ENCODE measurements at regions not wholly inside any gene's neighbourhood (a gene's known extent, or its start where the extent isn't known, plus 50 kb on each side); places are given as distances from the start of the nearest gene placed in this dataset.

DNA sequence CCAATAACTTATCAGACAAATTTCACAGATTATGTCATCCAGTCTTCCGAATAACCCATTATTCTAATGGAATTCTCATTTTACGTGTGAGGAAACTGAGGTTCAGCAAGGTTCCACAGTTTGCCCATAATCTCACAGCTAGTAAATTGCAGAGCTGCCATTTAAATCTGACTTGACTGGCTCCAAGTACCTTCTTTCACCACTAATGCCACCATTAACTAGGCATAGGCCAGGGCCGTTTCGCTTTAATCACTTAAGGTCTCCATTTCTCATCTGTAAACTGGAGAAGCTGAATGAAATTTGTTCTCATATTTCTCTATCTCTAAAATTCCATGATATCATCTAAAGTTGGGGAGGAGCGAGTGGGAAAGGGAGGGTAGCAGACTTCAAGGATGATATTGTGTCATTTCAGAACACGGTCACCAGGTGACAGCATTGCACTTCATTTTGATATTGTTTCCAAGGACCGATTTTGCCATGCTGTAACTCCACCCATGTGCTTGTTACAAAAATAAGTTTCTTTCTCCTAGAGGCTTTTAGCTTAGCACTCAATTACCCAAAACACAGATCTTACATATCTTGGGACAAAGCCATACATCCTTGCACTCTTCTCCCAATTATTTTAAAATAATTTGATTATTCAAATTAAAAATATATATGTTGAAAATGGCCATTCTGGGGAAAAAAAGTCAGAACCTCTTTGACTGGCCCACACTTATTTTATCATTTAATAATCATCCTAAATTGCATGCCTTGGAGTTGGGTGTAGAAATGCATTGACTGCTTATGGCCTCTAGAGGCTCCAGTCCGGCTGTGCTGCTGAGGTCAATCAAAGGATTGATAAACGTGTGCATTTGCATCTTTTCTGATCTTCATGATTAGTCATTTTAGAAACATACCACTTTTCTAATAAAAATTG, 123.8 kb downstream of the AKAIN1 start (continued):
- TF ChIP-seq, protein P1, sequence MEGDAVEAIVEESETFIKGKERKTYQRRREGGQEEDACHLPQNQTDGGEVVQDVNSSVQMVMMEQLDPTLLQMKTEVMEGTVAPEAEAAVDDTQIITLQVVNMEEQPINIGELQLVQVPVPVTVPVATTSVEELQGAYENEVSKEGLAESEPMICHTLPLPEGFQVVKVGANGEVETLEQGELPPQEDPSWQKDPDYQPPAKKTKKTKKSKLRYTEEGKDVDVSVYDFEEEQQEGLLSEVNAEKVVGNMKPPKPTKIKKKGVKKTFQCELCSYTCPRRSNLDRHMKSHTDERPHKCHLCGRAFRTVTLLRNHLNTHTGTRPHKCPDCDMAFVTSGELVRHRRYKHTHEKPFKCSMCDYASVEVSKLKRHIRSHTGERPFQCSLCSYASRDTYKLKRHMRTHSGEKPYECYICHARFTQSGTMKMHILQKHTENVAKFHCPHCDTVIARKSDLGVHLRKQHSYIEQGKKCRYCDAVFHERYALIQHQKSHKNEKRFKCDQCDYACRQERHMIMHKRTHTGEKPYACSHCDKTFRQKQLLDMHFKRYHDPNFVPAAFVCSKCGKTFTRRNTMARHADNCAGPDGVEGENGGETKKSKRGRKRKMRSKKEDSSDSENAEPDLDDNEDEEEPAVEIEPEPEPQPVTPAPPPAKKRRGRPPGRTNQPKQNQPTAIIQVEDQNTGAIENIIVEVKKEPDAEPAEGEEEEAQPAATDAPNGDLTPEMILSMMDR (IDR thresholded peaks at IDR 0.05 in 2 of 3, conservative IDR thresholded peaks at IDR 0.05 in 1 of 3; ENCODE audit: insufficient read depth in 2 of 3, low read depth in 1 of 3, low read length in 3 of 3) = peak; percentile 37 to 71 (median 57); a peak in 5 of 6 replicates
- TF ChIP-seq EP300 (IDR thresholded peaks at IDR 0.05; ENCODE audit: low read length) (no peak), SMARCB1 (IDR thresholded peaks at IDR 0.05; ENCODE audit: insufficient read length, low read depth) (no peak), ZC3H8 (IDR thresholded peaks at IDR 0.05) (no peak), BACH1 (tag; IDR thresholded peaks at IDR 0.05) (no peak), RB1 (IDR thresholded peaks at IDR 0.05; ENCODE audit: low read depth) (0 out of 2 replicates have a peak, but pooled peaks have one; percentile 15), RAD21 (CRISPR knock-in tag; conservative IDR thresholded peaks at IDR 0.05 in 1 of 2, IDR thresholded peaks at IDR 0.05 in 1 of 2) (peak; percentile 89 to 94), SMAD3 (CRISPR knock-in tag; conservative IDR thresholded peaks at IDR 0.05) (0 out of 2 replicates have a peak, but pooled peaks have one; percentile 9), TAF9B (IDR thresholded peaks at IDR 0.05; ENCODE audit: partially characterized antibody) (no peak), TFAM (CRISPR knock-in tag; conservative IDR thresholded peaks at IDR 0.05) (no peak), SAP30 (IDR thresholded peaks at IDR 0.05; ENCODE audit: borderline replicate concordance, insufficient read depth, low read depth, low read length, poor library complexity, severe bottlenecking) (no peak), HDAC2 (IDR thresholded peaks at IDR 0.05) (no peak), TRIM24 (IDR thresholded peaks at IDR 0.05) (no peak), MXI1 (IDR thresholded peaks at IDR 0.05; ENCODE audit: low read depth, low read length) (no peak), ZNF785 (CRISPR knock-in tag; IDR thresholded peaks at IDR 0.05) (no peak), ZNF41 (CRISPR knock-in tag; conservative IDR thresholded peaks at IDR 0.05) (no peak), NR4A1 (CRISPR knock-in tag; IDR thresholded peaks at IDR 0.05) (no peak), NR4A1 (tag; IDR thresholded peaks at IDR 0.05) (no peak)
- TF ChIP-seq, protein P2, sequence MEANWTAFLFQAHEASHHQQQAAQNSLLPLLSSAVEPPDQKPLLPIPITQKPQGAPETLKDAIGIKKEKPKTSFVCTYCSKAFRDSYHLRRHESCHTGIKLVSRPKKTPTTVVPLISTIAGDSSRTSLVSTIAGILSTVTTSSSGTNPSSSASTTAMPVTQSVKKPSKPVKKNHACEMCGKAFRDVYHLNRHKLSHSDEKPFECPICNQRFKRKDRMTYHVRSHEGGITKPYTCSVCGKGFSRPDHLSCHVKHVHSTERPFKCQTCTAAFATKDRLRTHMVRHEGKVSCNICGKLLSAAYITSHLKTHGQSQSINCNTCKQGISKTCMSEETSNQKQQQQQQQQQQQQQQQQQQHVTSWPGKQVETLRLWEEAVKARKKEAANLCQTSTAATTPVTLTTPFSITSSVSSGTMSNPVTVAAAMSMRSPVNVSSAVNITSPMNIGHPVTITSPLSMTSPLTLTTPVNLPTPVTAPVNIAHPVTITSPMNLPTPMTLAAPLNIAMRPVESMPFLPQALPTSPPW (CRISPR knock-in tag; IDR thresholded peaks at IDR 0.05) = no peak
- TF ChIP-seq, protein P3, sequence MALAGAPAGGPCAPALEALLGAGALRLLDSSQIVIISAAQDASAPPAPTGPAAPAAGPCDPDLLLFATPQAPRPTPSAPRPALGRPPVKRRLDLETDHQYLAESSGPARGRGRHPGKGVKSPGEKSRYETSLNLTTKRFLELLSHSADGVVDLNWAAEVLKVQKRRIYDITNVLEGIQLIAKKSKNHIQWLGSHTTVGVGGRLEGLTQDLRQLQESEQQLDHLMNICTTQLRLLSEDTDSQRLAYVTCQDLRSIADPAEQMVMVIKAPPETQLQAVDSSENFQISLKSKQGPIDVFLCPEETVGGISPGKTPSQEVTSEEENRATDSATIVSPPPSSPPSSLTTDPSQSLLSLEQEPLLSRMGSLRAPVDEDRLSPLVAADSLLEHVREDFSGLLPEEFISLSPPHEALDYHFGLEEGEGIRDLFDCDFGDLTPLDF (CRISPR knock-in tag; IDR thresholded peaks at IDR 0.05) = no peak
- TF ChIP-seq, protein P4, sequence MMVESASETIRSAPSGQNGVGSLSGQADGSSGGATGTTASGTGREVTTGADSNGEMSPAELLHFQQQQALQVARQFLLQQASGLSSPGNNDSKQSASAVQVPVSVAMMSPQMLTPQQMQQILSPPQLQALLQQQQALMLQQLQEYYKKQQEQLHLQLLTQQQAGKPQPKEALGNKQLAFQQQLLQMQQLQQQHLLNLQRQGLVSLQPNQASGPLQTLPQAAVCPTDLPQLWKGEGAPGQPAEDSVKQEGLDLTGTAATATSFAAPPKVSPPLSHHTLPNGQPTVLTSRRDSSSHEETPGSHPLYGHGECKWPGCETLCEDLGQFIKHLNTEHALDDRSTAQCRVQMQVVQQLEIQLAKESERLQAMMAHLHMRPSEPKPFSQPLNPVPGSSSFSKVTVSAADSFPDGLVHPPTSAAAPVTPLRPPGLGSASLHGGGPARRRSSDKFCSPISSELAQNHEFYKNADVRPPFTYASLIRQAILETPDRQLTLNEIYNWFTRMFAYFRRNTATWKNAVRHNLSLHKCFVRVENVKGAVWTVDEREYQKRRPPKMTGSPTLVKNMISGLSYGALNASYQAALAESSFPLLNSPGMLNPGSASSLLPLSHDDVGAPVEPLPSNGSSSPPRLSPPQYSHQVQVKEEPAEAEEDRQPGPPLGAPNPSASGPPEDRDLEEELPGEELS (CRISPR knock-in tag; IDR thresholded peaks at IDR 0.05; ENCODE audit: borderline replicate concordance) = no peak
